MM.1S (cell line): ENCODE measurements at regions not wholly inside any gene's neighbourhood (a gene's known extent, or its start where the extent isn't known, plus 50 kb on each side); places are given as distances from the start of the nearest gene placed in this dataset.

Experiments used
- DNase-seq: peaks from one replicate; pipeline ENCODE4 v3.0.0-alpha.2; 2015
- H2AFZ ChIP-seq: fragments of 300-600 bp; sonication (generic); 2 replicates; pipeline ENCODE4 v1.6.0; 2016; ENCODE audit warnings: antibody characterized with exemption, low read length
- H3F3A ChIP-seq: fragments of 300-600 bp; sonication (generic); 2 replicates; pipeline ENCODE4 v1.6.1; 2016; ENCODE audit warnings: mild to moderate bottlenecking, antibody characterized with exemption, low read length, moderate library complexity, mixed read lengths; ENCODE audit not compliant: insufficient read depth
- H3K27ac ChIP-seq: fragments of 300-600 bp; sonication (generic); 2 replicates; pipeline ENCODE4 v1.5.1; 2016; ENCODE audit warnings: mild to moderate bottlenecking, low read length
- H3K27me3 ChIP-seq: fragments of 300-600 bp; sonication (generic); replicated peaks from 2 replicates; pipeline ENCODE4 v1.6.0; 2016; ENCODE audit warnings: low read length; ENCODE audit not compliant: insufficient read depth
- H3K36me3 ChIP-seq: fragments of 300-600 bp; sonication (generic); replicated peaks from 2 replicates; pipeline ENCODE4 v1.6.1; 2016; ENCODE audit warnings: mild to moderate bottlenecking, low read length, mixed read lengths; ENCODE audit not compliant: insufficient read depth
- H3K4me1 ChIP-seq: fragments of 300-600 bp; sonication (generic); 2 replicates; pipeline ENCODE4 v1.6.1; 2016; ENCODE audit warnings: low read length, mixed read lengths
- H3K4me2 ChIP-seq: fragments of 300-600 bp; sonication (generic); 2 replicates; pipeline ENCODE4 v1.6.0; 2016; ENCODE audit warnings: low read depth, low read length
- H3K4me3 ChIP-seq: fragments of 300-600 bp; sonication (generic); 2 replicates; pipeline ENCODE4 v1.5.1; 2016; ENCODE audit warnings: low read length, mixed read lengths
- H3K79me2 ChIP-seq: fragments of 300-600 bp; sonication (generic); 2 replicates; pipeline ENCODE4 v1.6.1; 2016; ENCODE audit warnings: mixed run types, low read length, mixed read lengths
- H3K9ac ChIP-seq: fragments of 300-600 bp; sonication (generic); 2 replicates; pipeline ENCODE4 v1.6.1; 2016; ENCODE audit warnings: low read length, mixed read lengths
- H3K9me2 ChIP-seq: fragments of 300-600 bp; sonication (generic); replicated peaks from 2 replicates; pipeline ENCODE4 v1.6.1; 2016; ENCODE audit warnings: mild to moderate bottlenecking, low read length, mixed read lengths; ENCODE audit not compliant: insufficient read depth
- H3K9me3 ChIP-seq: fragments of 300-600 bp; sonication (generic); replicated peaks from 2 replicates; pipeline ENCODE4 v1.6.1; 2016; ENCODE audit warnings: mild to moderate bottlenecking, low read length, mixed read lengths; ENCODE audit not compliant: insufficient read depth
- H4K20me1 ChIP-seq: fragments of 300-600 bp; sonication (generic); 2 replicates; pipeline ENCODE4 v1.6.1; 2016; ENCODE audit warnings: mild to moderate bottlenecking, low read length, moderate library complexity, mixed read lengths; ENCODE audit not compliant: insufficient read depth
- EZH2 ChIP-seq: fragments of 300-600 bp; sonication (generic); optimal IDR thresholded peaks from 2 replicates; pipeline ENCODE3; 2017; ENCODE audit warnings: low read depth, mild to moderate bottlenecking, antibody characterized with exemption, low read length, mixed read lengths
- EZH2phosphoT487 ChIP-seq: fragments of 300-600 bp; sonication (generic); IDR thresholded peaks from 2 replicates; pipeline ENCODE4 v1.6.1; 2018; ENCODE audit warnings: antibody characterized with exemption, low read length
- TF ChIP-seq, protein P1 (sequence below): fragments of 300-600 bp; sonication (generic); IDR thresholded peaks from 2 replicates; pipeline ENCODE4 v1.5.1; 2016; ENCODE audit warnings: antibody characterized with exemption, low read length, mixed read lengths

DNA sequence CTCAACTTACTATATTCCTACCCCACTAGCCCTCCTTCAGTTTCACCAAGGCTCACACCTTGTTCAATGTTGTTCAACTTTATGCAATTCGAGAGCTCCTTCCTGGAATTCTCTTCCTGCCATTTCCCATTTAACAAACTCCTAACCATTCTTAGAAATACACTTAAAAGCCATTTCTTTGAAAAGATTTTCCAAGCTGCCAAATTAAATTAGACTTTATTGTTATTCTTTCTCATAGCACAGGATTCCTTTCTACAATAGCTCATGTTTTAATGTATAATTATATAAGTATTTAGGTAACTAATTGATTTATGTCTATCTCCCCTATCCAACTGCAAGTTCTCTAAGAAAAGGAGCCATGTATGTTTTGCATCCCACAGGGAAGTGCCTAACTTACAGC is 52.7 kb upstream of the CTSC start:
- Histone ChIP-seq H2AFZ (no peak overlapping the region), H3K9me2 (no peaks in the 10 kb centered on the region), H4K20me1 (no peaks in the 10 kb centered on the region), H3K79me2 (no peaks in the 10 kb centered on the region), H3K9ac (no peak overlapping the region), H3K27ac (no peak overlapping the region), H3K36me3 (no peaks in the 10 kb centered on the region), H3K9me3 (no peaks in the 10 kb centered on the region), H3K4me1 (no peaks in the 10 kb centered on the region), H3F3A (no peaks in the 10 kb centered on the region), H3K4me2 (no peak overlapping the region), H3K27me3 (no peaks in the 10 kb centered on the region), H3K4me3 (no peak overlapping the region)
- no peak for DNase-seq
- TF ChIP-seq EZH2 (no peak), EZH2phosphoT487 (no peak)
- TF ChIP-seq, protein P1, sequence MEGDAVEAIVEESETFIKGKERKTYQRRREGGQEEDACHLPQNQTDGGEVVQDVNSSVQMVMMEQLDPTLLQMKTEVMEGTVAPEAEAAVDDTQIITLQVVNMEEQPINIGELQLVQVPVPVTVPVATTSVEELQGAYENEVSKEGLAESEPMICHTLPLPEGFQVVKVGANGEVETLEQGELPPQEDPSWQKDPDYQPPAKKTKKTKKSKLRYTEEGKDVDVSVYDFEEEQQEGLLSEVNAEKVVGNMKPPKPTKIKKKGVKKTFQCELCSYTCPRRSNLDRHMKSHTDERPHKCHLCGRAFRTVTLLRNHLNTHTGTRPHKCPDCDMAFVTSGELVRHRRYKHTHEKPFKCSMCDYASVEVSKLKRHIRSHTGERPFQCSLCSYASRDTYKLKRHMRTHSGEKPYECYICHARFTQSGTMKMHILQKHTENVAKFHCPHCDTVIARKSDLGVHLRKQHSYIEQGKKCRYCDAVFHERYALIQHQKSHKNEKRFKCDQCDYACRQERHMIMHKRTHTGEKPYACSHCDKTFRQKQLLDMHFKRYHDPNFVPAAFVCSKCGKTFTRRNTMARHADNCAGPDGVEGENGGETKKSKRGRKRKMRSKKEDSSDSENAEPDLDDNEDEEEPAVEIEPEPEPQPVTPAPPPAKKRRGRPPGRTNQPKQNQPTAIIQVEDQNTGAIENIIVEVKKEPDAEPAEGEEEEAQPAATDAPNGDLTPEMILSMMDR: no peak

DNA sequence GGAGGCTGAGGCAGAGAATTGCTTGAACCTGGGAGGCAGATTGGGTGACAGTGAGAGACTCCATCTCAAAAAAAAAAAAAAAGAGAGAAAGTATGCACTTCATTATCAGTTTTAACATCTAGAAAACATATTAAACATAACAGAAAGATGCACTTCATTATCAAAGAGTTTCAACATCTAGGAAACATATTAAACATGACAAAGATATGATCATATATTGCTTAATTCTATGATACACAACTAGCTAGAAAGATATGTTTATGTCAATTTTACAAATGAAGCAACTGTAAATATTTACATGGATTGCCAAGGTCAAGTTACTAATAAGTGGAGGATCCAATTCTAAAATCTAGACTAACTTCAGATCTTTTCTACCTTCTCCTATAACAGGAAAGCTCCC is 50.4 kb upstream of the CTSC start:
- Histone ChIP-seq H3K9me3 (no peaks in the 10 kb centered on the region), H3K36me3 (no peaks in the 10 kb centered on the region), H4K20me1 (no peaks in the 10 kb centered on the region), H3K4me3 (no peak overlapping the region), H3F3A (no peaks in the 10 kb centered on the region), H2AFZ (no peak overlapping the region), H3K27me3 (no peaks in the 10 kb centered on the region), H3K27ac (no peak overlapping the region), H3K4me1 (no peaks in the 10 kb centered on the region), H3K9me2 (no peaks in the 10 kb centered on the region), H3K9ac (no peak overlapping the region), H3K4me2 (no peak overlapping the region), H3K79me2 (no peaks in the 10 kb centered on the region)
- TF ChIP-seq EZH2phosphoT487 (no peak), EZH2 (no peak)
- TF ChIP-seq, protein P1: no peak
- no peak for DNase-seq
